Activated B cell treated with CpG ODN at 0.5 μM for 24 hours (primary cell): ENCODE measurements at regions not wholly inside any gene's neighbourhood (a gene's known extent, or its start where the extent isn't known, plus 50 kb on each side); places are given as distances from the start of the nearest gene placed in this dataset.

Experiments
- ATAC-seq: fragments of 200-7000 bp; cut with Tn5 transposase; one replicate; pipeline ENCODE4 v1.10.0; 2021; ENCODE audit warnings: low read depth, mild to moderate bottlenecking, moderate library complexity
- CTCF ChIA-PET: fragments of 350-600 bp; sonication (Branson Sonifier 250); formaldehyde crosslinking; loops from one replicate; lab custom pipeline; 2021; ENCODE audit warnings: antibody characterized with exemption; lab: Charles Lee
- POLR2A ChIA-PET: fragments of 350-600 bp; sonication (Branson Sonifier 250); formaldehyde crosslinking; loops from one replicate; lab custom pipeline; 2021; ENCODE audit warnings: antibody characterized with exemption; lab: Charles Lee
- DNase-seq: peaks from one replicate; pipeline ENCODE4 v3.0.0; 2022
- H3K27ac Mint-ChIP-seq: one replicate; pipeline ENCODE4 v1.8.0; 2020; ENCODE audit warnings: mixed read lengths
- H3K27me3 Mint-ChIP-seq: one replicate; pipeline ENCODE4 v1.8.0; 2021; ENCODE audit warnings: mixed read lengths
- H3K36me3 Mint-ChIP-seq: one replicate; pipeline ENCODE4 v1.8.0; 2021; ENCODE audit warnings: low read depth, mixed read lengths
- H3K4me1 Mint-ChIP-seq: one replicate; pipeline ENCODE4 v1.8.0; 2021; ENCODE audit warnings: mixed read lengths
- H3K4me3 Mint-ChIP-seq: one replicate; pipeline ENCODE4 v1.8.0; 2020; ENCODE audit warnings: mild to moderate bottlenecking, mixed read lengths
- H3K9me3 Mint-ChIP-seq: one replicate; pipeline ENCODE4 v1.8.0; 2020; ENCODE audit warnings: mixed read lengths
- intact Hi-C: fragments of 100-400 bp; cut with micrococcal nuclease; formaldehyde crosslinking; loops from one replicate; pipeline ENCODE4 v1.15.1; 2024
- TF ChIP-seq, protein P1 (sequence below): fragments of 200-600 bp; IDR thresholded peaks from one replicate; pipeline ENCODE4 v1.8.0; 2022; ENCODE audit warnings: antibody characterized with exemption, mild to moderate bottlenecking

GRCh38 chr9:113646946-113647914 is 183.7 kb downstream of the RGS3 start:
- Mint-ChIP-seq H3K27ac (no peak overlapping the region), H3K9me3 (no peaks in the 10 kb centered on the region)
- intact Hi-C loops = no loop called here

GRCh38 chr9:113648048-113648447 is 184.5 kb downstream of the RGS3 start:
- Mint-ChIP-seq H3K36me3 (no peaks in the 10 kb centered on the region), H3K4me3 (no peak overlapping the region), H3K27ac (no peak overlapping the region), H3K4me1 (no peaks in the 10 kb centered on the region), H3K9me3 (no peaks in the 10 kb centered on the region), H3K27me3 (peaks cover 15% of the 10 kb centered on the region)
- no peak for DNase-seq
- intact Hi-C loops = no loop called here
- TF ChIP-seq, protein P1, sequence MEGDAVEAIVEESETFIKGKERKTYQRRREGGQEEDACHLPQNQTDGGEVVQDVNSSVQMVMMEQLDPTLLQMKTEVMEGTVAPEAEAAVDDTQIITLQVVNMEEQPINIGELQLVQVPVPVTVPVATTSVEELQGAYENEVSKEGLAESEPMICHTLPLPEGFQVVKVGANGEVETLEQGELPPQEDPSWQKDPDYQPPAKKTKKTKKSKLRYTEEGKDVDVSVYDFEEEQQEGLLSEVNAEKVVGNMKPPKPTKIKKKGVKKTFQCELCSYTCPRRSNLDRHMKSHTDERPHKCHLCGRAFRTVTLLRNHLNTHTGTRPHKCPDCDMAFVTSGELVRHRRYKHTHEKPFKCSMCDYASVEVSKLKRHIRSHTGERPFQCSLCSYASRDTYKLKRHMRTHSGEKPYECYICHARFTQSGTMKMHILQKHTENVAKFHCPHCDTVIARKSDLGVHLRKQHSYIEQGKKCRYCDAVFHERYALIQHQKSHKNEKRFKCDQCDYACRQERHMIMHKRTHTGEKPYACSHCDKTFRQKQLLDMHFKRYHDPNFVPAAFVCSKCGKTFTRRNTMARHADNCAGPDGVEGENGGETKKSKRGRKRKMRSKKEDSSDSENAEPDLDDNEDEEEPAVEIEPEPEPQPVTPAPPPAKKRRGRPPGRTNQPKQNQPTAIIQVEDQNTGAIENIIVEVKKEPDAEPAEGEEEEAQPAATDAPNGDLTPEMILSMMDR = no peak
- ChIA-PET POLR2A (no interaction called here), CTCF (no interaction called here)
- no peak for ATAC-seq

More at GRCh38 chr9:113646946-113647914, 183.7 kb downstream of the RGS3 start:
- Mint-ChIP-seq H3K4me3 (no peak overlapping the region), H3K27me3 (peaks cover 20% of the 10 kb centered on the region), H3K36me3 (no peaks in the 10 kb centered on the region), H3K4me1 (no peaks in the 10 kb centered on the region)
- CTCF ChIA-PET = no interaction called here
- ATAC-seq = no peak
- TF ChIP-seq, protein P1 = no peak
- DNase-seq = no peak
- POLR2A ChIA-PET = no interaction called here

DNA sequence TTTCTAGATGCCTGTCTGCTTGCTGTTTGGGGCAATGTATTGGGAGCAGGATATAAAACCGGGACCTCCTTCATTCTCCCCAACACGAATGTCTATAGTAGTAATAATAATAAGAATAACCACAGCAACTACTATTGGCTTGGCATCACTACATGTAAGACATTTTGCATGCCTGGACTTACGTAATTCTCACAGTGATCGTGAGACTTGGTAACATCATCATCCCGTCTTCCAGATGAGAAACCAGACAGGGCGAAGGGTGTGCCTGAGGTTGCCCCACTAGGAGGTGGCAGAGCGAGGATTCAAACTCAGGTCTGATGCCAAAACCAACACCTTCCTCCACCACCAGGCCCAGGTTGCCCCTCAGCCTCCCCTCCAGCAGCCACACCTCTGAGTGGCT is 185.1 kb downstream of the RGS3 start:
- Mint-ChIP-seq H3K27ac (no peak overlapping the region), H3K9me3 (no peaks in the 10 kb centered on the region), H3K4me1 (no peaks in the 10 kb centered on the region), H3K27me3 (peaks cover 12% of the 10 kb centered on the region), H3K36me3 (no peaks in the 10 kb centered on the region), H3K4me3 (no peak overlapping the region)
- ChIA-PET CTCF (no interaction called here), POLR2A (no interaction called here)
- DNase-seq (no peak), ATAC-seq (no peak)
- intact Hi-C loops = no loop called here
- TF ChIP-seq, protein P1 = no peak

GRCh38 chr9:113649054-113649453 is 185.5 kb downstream of the RGS3 start:
- no peak for ATAC-seq
- no peak overlapping the region for H3K4me3 Mint-ChIP-seq
- DNase-seq = no peak
- H3K27me3 Mint-ChIP-seq = peaks cover 12% of the 10 kb centered on the region
- CTCF ChIA-PET = interaction anchor here (1.0 kb wide), 1 partner anchor 9 kb away, joined by 3 read pairs; no protein-coding TSS in a partner anchor
- no peak overlapping the region for H3K27ac Mint-ChIP-seq
- no peaks in the 10 kb centered on the region for H3K36me3 Mint-ChIP-seq
- H3K4me1 Mint-ChIP-seq = no peaks in the 10 kb centered on the region
- POLR2A ChIA-PET = no interaction called here
- no peaks in the 10 kb centered on the region for H3K9me3 Mint-ChIP-seq
- intact Hi-C loops = no loop called here
- TF ChIP-seq, protein P1 = no peak

- peaks cover 8% of the 10 kb centered on the region for H3K27me3 Mint-ChIP-seq
- no peak for ATAC-seq
- POLR2A ChIA-PET = no interaction called here
- DNase-seq = no peak
- H3K36me3 Mint-ChIP-seq = no peaks in the 10 kb centered on the region
- H3K4me3 Mint-ChIP-seq = no peak overlapping the region
- intact Hi-C loops = no loop called here
- H3K27ac Mint-ChIP-seq = no peak overlapping the region
- H3K9me3 Mint-ChIP-seq = no peaks in the 10 kb centered on the region
- CTCF ChIA-PET = interaction anchor here (1.0 kb wide), 1 partner anchor 8 kb away, joined by 3 read pairs; no protein-coding TSS in a partner anchor
- H3K4me1 Mint-ChIP-seq = no peaks in the 10 kb centered on the region
- TF ChIP-seq, protein P1 = no peak
These were observed 186.3 kb downstream of the RGS3 start for GRCh38 chr9:113649855-113650206.
